Effector CD4-positive, alpha-beta T cell (primary cell): ENCODE measurements at regions not wholly inside any gene's neighbourhood (a gene's known extent, or its start where the extent isn't known, plus 50 kb on each side); places are given as distances from the start of the nearest gene placed in this dataset.

Source experiments
- DNase-seq: peaks from one replicate; pipeline ENCODE4 v3.0.0-alpha.2; 2020

GRCh38 chr22:49162841-49163240, 664.8 kb downstream of the BRD1 start:
- DNase-seq = no peak

GRCh38 chr22:49161002-49161850, 666.4 kb downstream of the BRD1 start:
- no peak for DNase-seq

GRCh38 chr22:49160261-49161001, 667.2 kb downstream of the BRD1 start:
- DNase-seq = no peak

DNA sequence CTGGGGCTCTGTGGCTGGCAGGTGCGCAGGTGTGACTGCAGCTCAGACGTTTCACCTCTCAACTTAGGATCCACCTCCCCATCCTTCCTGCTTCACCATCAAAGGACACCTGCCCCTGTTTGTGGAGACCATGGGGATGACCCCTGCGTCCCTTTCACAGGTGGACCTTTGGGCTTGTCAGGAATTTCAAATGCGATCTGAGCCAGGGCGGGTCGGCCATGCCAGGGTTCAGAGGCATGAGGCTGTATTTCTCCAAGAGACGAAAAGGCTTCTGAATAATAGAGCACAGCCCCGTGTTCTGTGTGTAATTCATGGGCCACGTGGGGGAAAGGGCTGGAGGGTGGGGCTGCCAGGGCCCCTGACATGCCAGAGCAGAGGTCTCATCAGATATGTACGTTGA, 668.0 kb downstream of the BRD1 start:
- no peak for DNase-seq

DNA sequence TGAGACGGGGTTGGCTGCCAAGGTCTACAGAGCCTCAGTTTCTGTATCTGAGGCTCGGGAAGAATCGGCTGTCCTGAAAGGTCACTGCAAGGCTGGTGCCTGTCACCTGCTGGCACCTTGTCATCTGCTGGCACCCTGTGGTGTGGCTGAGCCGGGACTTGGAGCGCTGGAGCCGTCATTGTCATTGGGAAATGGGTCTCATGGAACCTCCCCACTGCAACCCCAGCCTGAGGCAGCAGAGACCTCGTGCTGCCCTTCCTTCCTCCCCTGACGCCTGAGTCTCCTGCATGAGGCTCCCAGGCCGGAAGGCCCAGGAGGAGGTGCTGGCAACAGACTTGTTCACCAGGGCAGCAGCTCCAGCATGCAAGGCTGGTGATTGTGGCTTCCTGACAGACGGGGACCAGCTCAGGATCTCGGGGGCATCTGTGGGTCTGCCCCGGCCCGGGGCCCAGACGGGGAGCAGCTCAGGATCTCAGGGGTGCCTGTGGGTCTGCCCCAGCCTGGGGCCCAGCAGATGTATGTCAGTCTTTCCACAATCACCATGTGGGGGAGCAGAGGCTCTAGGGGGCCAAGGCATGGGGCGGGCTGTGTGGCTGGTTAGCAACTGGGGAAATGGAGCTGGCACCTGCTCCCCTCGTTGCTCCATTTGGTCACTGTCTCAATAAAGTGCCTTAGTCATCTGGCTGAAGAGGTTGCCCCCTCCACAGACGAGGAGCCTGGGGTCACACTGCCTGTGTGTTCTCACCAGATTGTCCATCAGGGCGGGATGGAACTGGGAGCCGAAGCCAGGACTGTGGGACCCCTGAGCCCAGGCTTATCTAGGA, 668.7 kb downstream of the BRD1 start:
- no peak for DNase-seq

DNA sequence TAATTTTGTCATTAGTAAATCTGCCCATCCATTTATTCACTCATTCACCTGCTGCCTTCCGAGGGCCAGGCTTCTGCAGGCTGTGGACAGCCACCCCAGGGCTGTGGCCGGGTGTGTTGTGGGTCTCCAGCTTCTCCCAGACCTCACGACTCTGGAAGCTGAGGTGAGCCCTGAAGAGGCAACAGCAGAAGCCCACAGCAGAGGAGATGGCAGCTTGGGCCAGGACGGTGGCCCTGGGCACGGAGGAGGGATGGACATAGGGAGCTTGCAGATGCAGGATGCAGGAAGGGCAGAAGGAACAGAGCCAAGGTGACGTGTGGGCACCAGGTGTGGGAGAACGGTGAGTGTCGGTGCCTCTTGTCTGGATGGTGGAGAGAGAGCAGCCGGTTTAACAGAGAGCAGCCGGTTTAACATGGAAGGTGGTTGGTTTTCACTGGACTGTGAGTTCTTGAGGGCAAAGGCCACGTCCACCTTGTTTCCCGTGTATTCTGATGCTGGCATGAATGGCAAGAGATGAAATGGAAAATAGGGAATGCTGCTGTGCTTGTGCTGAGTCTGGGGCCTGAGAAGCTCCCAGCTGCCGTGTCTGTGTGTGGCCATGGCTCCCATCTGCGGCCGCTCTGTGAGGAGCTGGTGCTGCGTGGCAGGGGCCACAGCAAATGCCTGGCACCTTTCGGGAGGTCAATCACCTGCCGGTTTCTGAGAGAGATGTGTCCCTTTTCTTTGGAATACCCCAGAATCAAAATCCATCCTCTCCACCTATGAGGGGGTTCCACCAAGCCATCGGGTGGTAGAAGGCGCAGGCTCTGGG, 669.9 kb downstream of the BRD1 start:
- DNase-seq = no peak

- DNase-seq = no peak
Measured at GRCh38 chr22:49156662-49157285, 670.9 kb downstream of the BRD1 start.

DNA sequence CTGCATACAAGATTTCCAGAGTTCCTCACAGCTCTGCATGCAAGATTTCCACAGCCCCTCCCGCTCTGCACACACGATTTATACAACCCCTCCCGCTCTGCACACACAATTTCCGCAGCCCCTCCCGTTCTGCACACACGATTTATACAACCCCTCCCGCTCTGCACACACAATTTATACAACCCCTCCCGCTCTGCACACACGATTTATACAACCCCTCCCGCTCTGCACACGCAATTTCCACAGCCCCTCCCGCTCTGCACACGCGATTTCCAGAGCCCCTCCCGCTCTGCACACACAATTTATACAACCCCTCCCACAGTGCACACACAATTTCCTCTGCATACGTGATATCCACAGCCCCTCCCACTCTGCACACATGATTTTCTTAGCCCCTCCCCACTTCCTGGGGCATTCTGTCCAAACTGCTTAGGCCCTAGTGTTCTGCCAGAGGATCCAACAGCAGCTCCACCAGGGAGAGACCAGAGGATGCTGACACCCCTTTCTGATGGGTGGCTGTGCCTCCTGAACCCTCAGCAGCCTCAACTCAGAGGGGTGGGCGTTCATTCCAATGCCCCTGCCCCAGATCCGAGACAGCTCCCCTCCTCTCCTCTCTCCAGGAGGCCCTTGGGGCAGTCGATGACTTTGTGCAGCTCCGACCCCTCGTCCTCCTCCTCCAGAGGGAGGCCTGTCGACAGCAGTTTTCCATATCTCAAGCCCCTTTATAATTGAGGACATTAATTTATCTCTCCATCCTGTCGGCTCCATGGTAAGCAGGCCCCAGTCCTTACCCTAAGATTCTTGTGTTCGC, 671.7 kb downstream of the BRD1 start:
- DNase-seq = no peak

DNA sequence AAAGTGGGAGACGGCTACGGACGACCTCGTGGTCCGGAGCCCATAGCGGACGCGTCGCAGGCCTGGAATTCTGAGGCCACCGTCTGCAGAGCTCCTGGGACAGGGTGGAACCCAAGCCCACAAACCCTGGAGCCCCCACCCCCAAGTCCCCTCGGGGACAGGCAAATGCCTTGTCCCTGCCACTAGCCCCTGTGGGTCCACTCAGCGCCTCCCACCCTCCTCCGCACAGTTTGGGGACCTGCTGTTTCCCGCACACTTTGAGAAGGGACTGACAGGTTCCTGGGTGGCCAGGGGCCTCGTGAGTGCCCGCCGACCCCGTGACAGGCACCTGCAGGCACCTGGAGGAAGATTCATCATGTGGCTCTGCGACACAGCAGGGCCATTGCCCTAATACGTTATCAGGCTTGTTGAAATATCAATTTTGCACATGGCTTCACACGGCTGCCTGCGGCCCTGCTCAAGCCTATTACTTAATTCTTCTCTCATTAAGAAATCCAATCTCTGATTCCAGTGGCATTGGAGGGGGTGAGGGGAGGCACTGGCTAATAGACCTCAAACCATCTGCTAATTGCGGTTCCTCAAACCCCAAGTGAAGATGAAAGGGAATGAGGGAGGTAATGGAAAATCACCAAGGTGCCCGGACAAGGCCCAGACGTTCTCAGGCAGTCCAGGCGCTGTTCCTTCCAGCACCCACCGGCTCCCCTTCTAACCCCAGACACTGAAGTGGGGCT, 672.5 kb downstream of the BRD1 start:
- no peak for DNase-seq

- no peak for DNase-seq
Measured at GRCh38 chr22:49154433-49154832, 673.2 kb downstream of the BRD1 start.

- no peak for DNase-seq
Measured at GRCh38 chr22:49153921-49154320, 673.8 kb downstream of the BRD1 start.

DNA sequence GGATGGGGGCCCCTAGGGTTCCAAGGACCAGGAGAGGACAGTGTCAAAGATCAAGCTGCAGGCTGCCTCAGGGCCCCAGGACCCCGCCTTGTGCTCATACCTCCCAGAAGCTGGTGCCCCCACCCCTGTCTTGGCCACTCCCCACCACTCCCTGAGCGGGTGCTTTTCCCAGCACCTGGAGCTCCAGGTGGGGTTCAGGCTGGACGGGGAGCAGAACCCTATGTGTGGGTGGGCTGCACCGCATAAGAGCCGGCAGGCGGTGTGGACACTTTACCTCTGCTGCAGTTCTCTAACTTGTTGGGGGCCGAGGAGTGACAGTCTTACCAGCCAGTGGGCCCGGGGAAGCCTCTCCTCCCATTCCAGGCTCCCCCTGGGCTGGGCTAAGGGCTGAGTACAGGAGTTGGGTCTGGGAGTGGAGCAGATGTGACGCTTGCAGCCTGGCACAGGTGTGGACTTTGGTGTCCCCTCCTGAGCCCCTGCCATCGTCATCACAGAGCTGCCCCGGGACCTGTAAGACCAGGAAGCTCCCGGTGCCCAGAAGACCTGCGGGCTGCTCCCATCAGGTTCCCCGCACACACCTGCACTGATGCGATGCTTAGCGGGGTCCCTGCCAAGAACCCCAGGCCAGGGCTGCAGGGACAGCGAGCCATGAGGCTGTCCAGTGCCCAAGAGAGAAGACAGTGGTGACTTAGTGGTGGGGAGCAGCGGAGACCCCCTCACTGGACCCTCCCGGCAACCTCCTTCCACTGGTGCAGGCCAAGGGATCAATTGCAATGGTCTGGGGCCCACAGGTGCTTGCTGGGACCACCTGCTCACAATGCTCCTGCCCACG, 674.5 kb downstream of the BRD1 start:
- no peak for DNase-seq

GRCh38 chr22:49152127-49152938, 675.3 kb downstream of the BRD1 start:
- no peak for DNase-seq

GRCh38 chr22:49151256-49152126, 676.2 kb downstream of the BRD1 start:
- DNase-seq = no peak

GRCh38 chr22:49150801-49151221, 676.9 kb downstream of the BRD1 start:
- no peak for DNase-seq

GRCh38 chr22:49149721-49150608, 677.7 kb downstream of the BRD1 start:
- no peak for DNase-seq
